ENCODE measurements at regions not wholly inside any gene's neighbourhood (a gene's known extent, or its start where the extent isn't known, plus 50 kb on each side); places are given as distances from the start of the nearest gene placed in this dataset.

- DNase-seq = no peak
These were observed 266.8 kb upstream of the PARD3B start for GRCh38 chr2:204278454-204278853.

- DNase-seq = no peak
These were observed 265.5 kb upstream of the PARD3B start for GRCh38 chr2:204279819-204280218.

GRCh38 chr2:204280262-204280668, 265.0 kb upstream of the PARD3B start:
- DNase-seq = no peak

GRCh38 chr2:204282081-204282480, 263.2 kb upstream of the PARD3B start:
- no peak for DNase-seq

- no peak for DNase-seq
These were observed 262.8 kb upstream of the PARD3B start for GRCh38 chr2:204282525-204282924.

GRCh38 chr2:204289066-204289465, 256.2 kb upstream of the PARD3B start:
- DNase-seq = no peak

- DNase-seq = no peak
These were observed 252.8 kb upstream of the PARD3B start for GRCh38 chr2:204292439-204292838.

- no peak for DNase-seq
These were observed 251.2 kb upstream of the PARD3B start for GRCh38 chr2:204293884-204294747.

GRCh38 chr2:204298404-204298803, 246.9 kb upstream of the PARD3B start:
- DNase-seq = no peak

- DNase-seq = no peak
These were observed 245.5 kb upstream of the PARD3B start for GRCh38 chr2:204299766-204300165.

GRCh38 chr2:204306667-204307066, 238.6 kb upstream of the PARD3B start:
- DNase-seq = no peak

- no peak for DNase-seq
These were observed 233.2 kb upstream of the PARD3B start for GRCh38 chr2:204312105-204312504.

- DNase-seq = no peak
These were observed 232.0 kb upstream of the PARD3B start for GRCh38 chr2:204313256-204313655.

GRCh38 chr2:204315236-204315662, 230.0 kb upstream of the PARD3B start:
- DNase-seq = no peak

- DNase-seq = no peak
These were observed 227.6 kb upstream of the PARD3B start for GRCh38 chr2:204317640-204318039.

GRCh38 chr2:204321027-204321800, 224.1 kb upstream of the PARD3B start:
- no peak for DNase-seq

GRCh38 chr2:204321910-204322751, 223.1 kb upstream of the PARD3B start:
- DNase-seq = no peak

GRCh38 chr2:204325468-204325867, 219.8 kb upstream of the PARD3B start:
- DNase-seq = no peak

- DNase-seq = no peak
These were observed 216.9 kb upstream of the PARD3B start for GRCh38 chr2:204328373-204328772.

- no peak for DNase-seq
These were observed 216.3 kb upstream of the PARD3B start for GRCh38 chr2:204329016-204329415.

- no peak for DNase-seq
These were observed 215.7 kb upstream of the PARD3B start for GRCh38 chr2:204329532-204329931.

- no peak for DNase-seq
These were observed 214.1 kb upstream of the PARD3B start for GRCh38 chr2:204331180-204331579.

GRCh38 chr2:204331988-204332387, 213.3 kb upstream of the PARD3B start:
- no peak for DNase-seq
